Breast epithelium (tissue), 3 donors: ENCODE measurements at regions not wholly inside any gene's neighbourhood (a gene's known extent, or its start where the extent isn't known, plus 50 kb on each side); places are given as distances from the start of the nearest gene placed in this dataset.

Experiments used
- POLR2A ChIP-seq: fragments of 450-650 bp; IDR thresholded peaks from one replicate; pipeline ENCODE4 v1.6.1; 2016; ENCODE audit warnings: antibody characterized with exemption, mild to moderate bottlenecking, moderate library complexity
- TF ChIP-seq, protein P1 (sequence below), 3 donors: fragments of 450-650 bp; IDR thresholded peaks; one replicate each; pipeline ENCODE4 v1.5.1; 2016 to 2017; ENCODE audit warnings: antibody characterized with exemption in 3 of 3, mild to moderate bottlenecking in 3 of 3, moderate library complexity in 3 of 3

GRCh38 chr10:124252097-124252715 lies 158.8 kb upstream of the CHST15 start:
- TF ChIP-seq, protein P1, sequence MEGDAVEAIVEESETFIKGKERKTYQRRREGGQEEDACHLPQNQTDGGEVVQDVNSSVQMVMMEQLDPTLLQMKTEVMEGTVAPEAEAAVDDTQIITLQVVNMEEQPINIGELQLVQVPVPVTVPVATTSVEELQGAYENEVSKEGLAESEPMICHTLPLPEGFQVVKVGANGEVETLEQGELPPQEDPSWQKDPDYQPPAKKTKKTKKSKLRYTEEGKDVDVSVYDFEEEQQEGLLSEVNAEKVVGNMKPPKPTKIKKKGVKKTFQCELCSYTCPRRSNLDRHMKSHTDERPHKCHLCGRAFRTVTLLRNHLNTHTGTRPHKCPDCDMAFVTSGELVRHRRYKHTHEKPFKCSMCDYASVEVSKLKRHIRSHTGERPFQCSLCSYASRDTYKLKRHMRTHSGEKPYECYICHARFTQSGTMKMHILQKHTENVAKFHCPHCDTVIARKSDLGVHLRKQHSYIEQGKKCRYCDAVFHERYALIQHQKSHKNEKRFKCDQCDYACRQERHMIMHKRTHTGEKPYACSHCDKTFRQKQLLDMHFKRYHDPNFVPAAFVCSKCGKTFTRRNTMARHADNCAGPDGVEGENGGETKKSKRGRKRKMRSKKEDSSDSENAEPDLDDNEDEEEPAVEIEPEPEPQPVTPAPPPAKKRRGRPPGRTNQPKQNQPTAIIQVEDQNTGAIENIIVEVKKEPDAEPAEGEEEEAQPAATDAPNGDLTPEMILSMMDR (IDR thresholded peaks at IDR 0.05): no peak
- no peak for TF ChIP-seq POLR2A
